Keratinocyte (primary cell): ENCODE measurements at regions not wholly inside any gene's neighbourhood (a gene's known extent, or its start where the extent isn't known, plus 50 kb on each side); places are given as distances from the start of the nearest gene placed in this dataset.

Source experiments
- CTCF ChIP-seq, 3 experiments: IDR thresholded peaks in 1 of 3; conservative IDR thresholded peaks in 1 of 3; optimal IDR thresholded peaks in 1 of 3; 2 replicates in 2 of 3; 3 replicates in 1 of 3; pipeline versions ENCODE3 to v1.5.1; 2011; ENCODE audit warnings: low read length in 3 of 3, mild to moderate bottlenecking in 3 of 3, moderate library complexity in 2 of 3, control low read depth in 1 of 3, inconsistent platforms in 1 of 3; ENCODE audit not compliant: insufficient read depth in 2 of 3; ENCODE audit errors: extremely low read depth in 1 of 3
- EZH2 ChIP-seq: IDR thresholded peaks from one replicate; pipeline ENCODE4 v1.6.1; 2012; ENCODE audit warnings: inconsistent platforms, mild to moderate bottlenecking, low read length, moderate library complexity

- TF ChIP-seq CTCF (optimal IDR thresholded peaks at IDR 0.05 in 1 of 3, IDR thresholded peaks at IDR 0.05 in 1 of 3, conservative IDR thresholded peaks at IDR 0.05 in 1 of 3; ENCODE audit: extremely low read depth in 1 of 3, insufficient read depth in 2 of 3, low read length in 3 of 3) (no peak), EZH2 (no peak)
Observed at GRCh38 chr20:62536871-62537401, 61.1 kb upstream of the GATA5 start.
